ENCODE measurements at regions not wholly inside any gene's neighbourhood (a gene's known extent, or its start where the extent isn't known, plus 50 kb on each side); places are given as distances from the start of the nearest gene placed in this dataset.

- Histone ChIP-seq H3K4me1 (no peaks in the 10 kb centered on the region), H3K4me3 (no peak overlapping the region), H3K9me3 (no peaks in the 10 kb centered on the region), H3K27me3 (no peaks in the 10 kb centered on the region), H3K36me3 (no peaks in the 10 kb centered on the region), H3K27ac (no peak overlapping the region)
- no peak for TF ChIP-seq CTCF (IDR thresholded peaks at IDR 0.05)
- no peak for DNase-seq (ENCODE audit: low spot score in 2 of 2)
- intact Hi-C loops (cut with DNase I), result no loop called here
Observed at GRCh38 chr4:27619435-27619834, 758.8 kb downstream of the STIM2 start.

- no peaks in the 10 kb centered on the region for H3K9me3 ChIP-seq
- no peak for DNase-seq (ENCODE audit: low spot score in 2 of 2)
- H3K36me3 ChIP-seq, result no peaks in the 10 kb centered on the region
- H3K4me1 ChIP-seq, result no peaks in the 10 kb centered on the region
- no peak overlapping the region for H3K27ac ChIP-seq
- no peaks in the 10 kb centered on the region for H3K27me3 ChIP-seq
- H3K4me3 ChIP-seq, result no peak overlapping the region
- intact Hi-C loops (cut with DNase I), result no loop called here
- TF ChIP-seq CTCF (IDR thresholded peaks at IDR 0.05), result no peak
Observed at GRCh38 chr4:27620886-27621285, 760.2 kb downstream of the STIM2 start.

GRCh38 chr4:27624749-27625148, 764.1 kb downstream of the STIM2 start:
- no peaks in the 10 kb centered on the region for H3K36me3 ChIP-seq
- H3K27ac ChIP-seq, result no peak overlapping the region
- no peaks in the 10 kb centered on the region for H3K27me3 ChIP-seq
- H3K4me3 ChIP-seq, result no peak overlapping the region
- H3K4me1 ChIP-seq, result no peaks in the 10 kb centered on the region
- no peak for DNase-seq (ENCODE audit: low spot score in 2 of 2)
- H3K9me3 ChIP-seq, result no peaks in the 10 kb centered on the region
- no peak for TF ChIP-seq CTCF (IDR thresholded peaks at IDR 0.05)
- intact Hi-C loops (cut with DNase I), result no loop called here

GRCh38 chr4:27628609-27629008, 768.0 kb downstream of the STIM2 start:
- H3K4me1 ChIP-seq, result no peaks in the 10 kb centered on the region
- H3K27me3 ChIP-seq, result no peaks in the 10 kb centered on the region
- TF ChIP-seq CTCF (IDR thresholded peaks at IDR 0.05), result no peak
- no peak overlapping the region for H3K4me3 ChIP-seq
- no peaks in the 10 kb centered on the region for H3K36me3 ChIP-seq
- H3K27ac ChIP-seq, result no peak overlapping the region
- no peak for DNase-seq (ENCODE audit: low spot score in 2 of 2)
- H3K9me3 ChIP-seq, result no peaks in the 10 kb centered on the region
- intact Hi-C loops (cut with DNase I), result no loop called here

GRCh38 chr4:27629532-27630225, 769.0 kb downstream of the STIM2 start:
- no peak overlapping the region for H3K4me3 ChIP-seq
- no peaks in the 10 kb centered on the region for H3K27me3 ChIP-seq
- intact Hi-C loops (cut with DNase I), result no loop called here
- no peak for DNase-seq (ENCODE audit: low spot score in 2 of 2)
- no peaks in the 10 kb centered on the region for H3K36me3 ChIP-seq
- no peak for TF ChIP-seq CTCF (IDR thresholded peaks at IDR 0.05)
- H3K27ac ChIP-seq, result no peak overlapping the region
- no peaks in the 10 kb centered on the region for H3K4me1 ChIP-seq
- no peaks in the 10 kb centered on the region for H3K9me3 ChIP-seq

All from ascending aorta (tissue), 2 donors.